A549 (cell line): ENCODE measurements at regions not wholly inside any gene's neighbourhood (a gene's known extent, or its start where the extent isn't known, plus 50 kb on each side); places are given as distances from the start of the nearest gene placed in this dataset.

ENCODE experiments used
- ATAC-seq, 2 experiments: fragments of 200-7000 bp in 1 of 2; fragments of >200 bp in 1 of 2; cut with Nextera tagmentation in 1 of 2; cut with Tn5 transposase in 1 of 2; 3 replicates each; pipeline versions ENCODE4 v1.8.0 to v1.9.1; 2018 to 2020; ENCODE audit warnings: mild to moderate bottlenecking in 1 of 2, moderate library complexity in 1 of 2
- CTCF ChIA-PET: fragments of 300-600 bp; sonication (Branson Sonifier 250); formaldehyde crosslinking; extraction: SDS; loops from one replicate; lab custom pipeline; 2021; ENCODE audit warnings: antibody characterized with exemption, inconsistent platforms; lab: Yijun Ruan, JAX
- POLR2A ChIA-PET: fragments of 350-600 bp; formaldehyde crosslinking; extraction: SDS; loops from one replicate; lab custom pipeline; 2021; ENCODE audit warnings: antibody characterized with exemption, inconsistent platforms; lab: Yijun Ruan, JAX
- DNase-seq, 2 experiments: peaks; one replicate each; pipeline versions ENCODE4 v3.0.0 to v3.0.0-alpha.2; 2011 to 2016; ENCODE audit warnings: low read depth in 1 of 2, low spot score in 1 of 2
- FAIRE-seq: peaks from 2 replicates; lab custom pipeline; 2011; peaks lifted over from hg19 to GRCh38; lab: Jason Lieb, UNC
- H3K27ac ChIP-seq, 2 experiments: fragments of >200 bp; sonication (Bioruptor Twin); formaldehyde crosslinking; 3 replicates each; pipeline ENCODE4 v1.5.1; 2016 to 2017
- H3K4me1 ChIP-seq: fragments of >200 bp; sonication (Bioruptor Twin); formaldehyde crosslinking; 3 replicates; pipeline ENCODE4 v1.6.1; 2016
- H3K4me2 ChIP-seq: fragments of >200 bp; sonication (Bioruptor Twin); formaldehyde crosslinking; 3 replicates; pipeline ENCODE4 v1.6.1; 2016
- H3K4me3 ChIP-seq: fragments of >200 bp; sonication (Bioruptor Twin); formaldehyde crosslinking; 3 replicates; pipeline ENCODE4 v1.5.1; 2016
- H3K9me3 ChIP-seq: fragments of >200 bp; sonication (Bioruptor Twin); formaldehyde crosslinking; 3 replicates; pipeline ENCODE4 v1.6.1; 2016
- BCL3 ChIP-seq: fragments of >200 bp; sonication (Bioruptor Twin); formaldehyde crosslinking; IDR thresholded peaks from 3 replicates; pipeline ENCODE4 v1.6.1; 2016
- CBX2 ChIP-seq: fragments of 200-600 bp; sonication (generic); IDR thresholded peaks from 2 replicates; pipeline ENCODE4 v1.6.1; 2016; ENCODE audit warnings: low read depth, mild to moderate bottlenecking, borderline replicate concordance
- CBX8 ChIP-seq: fragments of 200-600 bp; sonication (generic); IDR thresholded peaks from 2 replicates; pipeline ENCODE4 v1.6.1; 2016
- CHD4 ChIP-seq: fragments of 200-600 bp; sonication (generic); IDR thresholded peaks from 2 replicates; pipeline ENCODE4 v1.6.1; 2016; ENCODE audit warnings: antibody characterized with exemption, mild to moderate bottlenecking, borderline replicate concordance
- CTCF ChIP-seq: fragments of >200 bp; sonication (Bioruptor Twin); formaldehyde crosslinking; IDR thresholded peaks from 3 replicates; pipeline ENCODE4 v1.5.1; 2016
- EHF ChIP-seq: fragments of 250-450 bp; sonication (Bioruptor Pico); IDR thresholded peaks from 2 replicates; pipeline ENCODE4 v1.5.0; 2020; ENCODE audit warnings: mild to moderate bottlenecking
- EHMT2 ChIP-seq: fragments of 200-600 bp; sonication (generic); IDR thresholded peaks from 2 replicates; pipeline ENCODE4 v1.6.1; 2016; ENCODE audit warnings: antibody characterized with exemption, low read depth, mild to moderate bottlenecking, moderate library complexity
- EP300 ChIP-seq, 2 experiments: fragments of >200 bp; sonication (Bioruptor Twin); formaldehyde crosslinking; IDR thresholded peaks; 2 replicates in 1 of 2; 3 replicates in 1 of 2; pipeline ENCODE4 v1.6.1; 2016 to 2017
- ESRRA ChIP-seq: fragments of 150-350 bp; IDR thresholded peaks from 2 replicates; pipeline ENCODE4 v1.6.1; 2014; ENCODE audit warnings: mild to moderate bottlenecking, low read length, borderline replicate concordance
- FOXS1 ChIP-seq: fragments of 250-450 bp; sonication (Bioruptor Pico); IDR thresholded peaks from 2 replicates; pipeline ENCODE4 v1.5.0; 2020; ENCODE audit warnings: mild to moderate bottlenecking, moderate library complexity
- HEYL ChIP-seq: fragments of 250-450 bp; sonication (Bioruptor Pico); IDR thresholded peaks from 2 replicates; pipeline ENCODE4 v1.8.0; 2021; ENCODE audit warnings: mild to moderate bottlenecking, moderate library complexity
- JUN ChIP-seq, 2 experiments: fragments of >200 bp; sonication (Bioruptor Twin); formaldehyde crosslinking; IDR thresholded peaks; 2 replicates in 1 of 2; 3 replicates in 1 of 2; pipeline ENCODE4 v1.6.1; 2016 to 2017
- KDM5A ChIP-seq: fragments of 200-600 bp; sonication (generic); IDR thresholded peaks from 2 replicates; pipeline ENCODE4 v1.6.1; 2016; ENCODE audit warnings: antibody characterized with exemption, mild to moderate bottlenecking
- MAFK ChIP-seq: fragments of 450-650 bp; IDR thresholded peaks from 2 replicates; pipeline ENCODE4 v1.6.1; 2014; ENCODE audit not compliant: partially characterized antibody
- MAX ChIP-seq: IDR thresholded peaks from 2 replicates; pipeline ENCODE4 v1.6.1; 2012
- NPAS2 ChIP-seq: fragments of 250-450 bp; sonication (Bioruptor Pico); IDR thresholded peaks from 2 replicates; pipeline ENCODE4 v1.8.0; 2022; ENCODE audit warnings: mild to moderate bottlenecking, moderate library complexity, borderline replicate concordance
- PHF8 ChIP-seq: fragments of 200-600 bp; sonication (generic); IDR thresholded peaks from 2 replicates; pipeline ENCODE4 v1.6.1; 2016; ENCODE audit warnings: low read depth, mild to moderate bottlenecking, antibody characterized with exemption, moderate library complexity, borderline replicate concordance
- POLR2A ChIP-seq: IDR thresholded peaks from 2 replicates; pipeline ENCODE4 v1.6.1; 2012; ENCODE audit warnings: mild to moderate bottlenecking, low read length
- SMC3 ChIP-seq: fragments of >200 bp; sonication (Bioruptor Twin); formaldehyde crosslinking; IDR thresholded peaks from 3 replicates; pipeline ENCODE4 v1.6.1; 2018; ENCODE audit warnings: inconsistent platforms
- SREBF2 ChIP-seq: fragments of 450-650 bp; IDR thresholded peaks from 2 replicates; pipeline ENCODE4 v1.6.1; 2014; ENCODE audit warnings: mild to moderate bottlenecking, moderate library complexity
- TFCP2L1 ChIP-seq: fragments of 250-450 bp; sonication (Bioruptor Pico); IDR thresholded peaks from 2 replicates; pipeline ENCODE4 v1.5.0; 2021; ENCODE audit warnings: mild to moderate bottlenecking
- TP53 ChIP-seq: fragments of 250-450 bp; sonication (Bioruptor Pico); IDR thresholded peaks from 2 replicates; pipeline ENCODE4 v1.5.0; 2021; ENCODE audit warnings: mild to moderate bottlenecking, moderate library complexity
- USF2 ChIP-seq: fragments of 450-650 bp; IDR thresholded peaks from 2 replicates; pipeline ENCODE4 v1.6.1; 2014; ENCODE audit warnings: antibody characterized with exemption
- ZFP36 ChIP-seq: fragments of 450-650 bp; IDR thresholded peaks from 2 replicates; pipeline ENCODE4 v1.6.1; 2014; ENCODE audit warnings: borderline replicate concordance; ENCODE audit not compliant: partially characterized antibody
- WGBS: methylation state at CpG from one replicate; pipeline ENCODE4 v1.1.6; 2017; ENCODE audit errors: missing lambda C conversion rate; 5-methylcytosine and 5-hydroxymethylcytosine counted together

- TF ChIP-seq EP300 (IDR thresholded peaks at IDR 0.05) (no peak), SMC3 (no peak), KDM5A (no peak), NPAS2 (CRISPR knock-in tag) (no peak), EHF (CRISPR knock-in tag) (no peak)
- no peak overlapping the region for H3K4me2 ChIP-seq
- CTCF ChIA-PET: no interaction called here
Observed at GRCh38 chr7:114108510-114108909, 189.7 kb upstream of the PPP1R3A start.

GRCh38 chr7:114107522-114107921 is 188.7 kb upstream of the PPP1R3A start:
- POLR2A ChIA-PET: no interaction called here
- no peak for ATAC-seq
- Histone ChIP-seq H3K9me3 (no peaks in the 10 kb centered on the region), H3K27ac (no peak overlapping the region), H3K4me3 (no peak overlapping the region), H3K4me2 (no peak overlapping the region), H3K4me1 (no peaks in the 10 kb centered on the region)
- no peak for TF ChIP-seq ESRRA
- TF ChIP-seq CHD4: no peak
- no peak for TF ChIP-seq EHMT2
- no peak for TF ChIP-seq SMC3
- no peak for TF ChIP-seq USF2
- CTCF ChIA-PET: no interaction called here
- DNase-seq: no peak
- no peak for FAIRE-seq
- WGBS: 7% methylated on average over 2 of the region's 2 CpGs

More at GRCh38 chr7:114108510-114108909, 189.7 kb upstream of the PPP1R3A start:
- FAIRE-seq (no peak), DNase-seq (no peak), ATAC-seq (no peak)
- H3K27ac ChIP-seq: no peak overlapping the region
- POLR2A ChIA-PET: no interaction called here
- H3K9me3 ChIP-seq: no peaks in the 10 kb centered on the region
- no peak overlapping the region for H3K4me3 ChIP-seq
- H3K4me1 ChIP-seq: no peaks in the 10 kb centered on the region

GRCh38 chr7:114104035-114104434 is 185.2 kb upstream of the PPP1R3A start:
- Histone ChIP-seq H3K4me3 (no peak overlapping the region), H3K27ac (no peak overlapping the region), H3K9me3 (no peaks in the 10 kb centered on the region), H3K4me1 (no peaks in the 10 kb centered on the region), H3K4me2 (no peak overlapping the region)
- ChIA-PET POLR2A (no interaction called here), CTCF (no interaction called here)
- WGBS: 0% methylated on average over 1 of the region's 1 CpG
- TF ChIP-seq SREBF2 (no peak), TFCP2L1 (CRISPR knock-in tag) (no peak), ESRRA (no peak), MAX (no peak), MAFK (no peak), EHF (CRISPR knock-in tag) (no peak), ZFP36 (no peak), CTCF (no peak), POLR2A (no peak), FOXS1 (no peak), JUN (IDR thresholded peaks at IDR 0.05) (no peak), HEYL (CRISPR knock-in tag) (no peak)
- ATAC-seq: no peak
- no peak for FAIRE-seq
- DNase-seq: no peak

- Histone ChIP-seq H3K4me3 (no peak overlapping the region), H3K4me2 (no peak overlapping the region), H3K27ac (no peak overlapping the region), H3K4me1 (no peaks in the 10 kb centered on the region), H3K9me3 (no peaks in the 10 kb centered on the region)
- TF ChIP-seq NPAS2 (CRISPR knock-in tag): no peak
- TF ChIP-seq CBX8: no peak
- no peak for TF ChIP-seq PHF8
- TF ChIP-seq EHF (CRISPR knock-in tag): no peak
- no peak for TF ChIP-seq CBX2
- TF ChIP-seq TP53 (CRISPR knock-in tag): no peak
- no peak for TF ChIP-seq BCL3
- ChIA-PET CTCF (no interaction called here), POLR2A (no interaction called here)
- FAIRE-seq (no peak), DNase-seq (no peak), ATAC-seq (no peak)
- WGBS: 15% methylated on average over 2 of the region's 2 CpGs
Observed at GRCh38 chr7:114102996-114103395, 184.2 kb upstream of the PPP1R3A start.
